Neuronal stem cell (in vitro differentiated cells): ENCODE measurements at regions not wholly inside any gene's neighbourhood (a gene's known extent, or its start where the extent isn't known, plus 50 kb on each side); places are given as distances from the start of the nearest gene placed in this dataset.

ENCODE experiments used
- DNase-seq: peaks from one replicate; pipeline ENCODE4 v3.0.0-alpha.2; 2013; ENCODE audit warnings: low spot score
- H2AFZ ChIP-seq: one replicate; pipeline ENCODE4 v1.6.1; 2013; ENCODE audit warnings: mild to moderate bottlenecking, low read length, inconsistent platforms
- H2AK5ac ChIP-seq: 2 replicates; pipeline ENCODE4 v1.6.1; 2013; ENCODE audit warnings: low read depth, mild to moderate bottlenecking, inconsistent platforms, low read length, moderate library complexity, mixed read lengths
- H2BK120ac ChIP-seq: 2 replicates; pipeline ENCODE4 v1.6.1; 2013; ENCODE audit warnings: low read depth, mild to moderate bottlenecking, inconsistent platforms, low read length, moderate library complexity, mixed read lengths
- H2BK12ac ChIP-seq: one replicate; pipeline ENCODE4 v1.6.1; 2013; ENCODE audit warnings: low read length, inconsistent platforms
- H2BK15ac ChIP-seq: 2 replicates; pipeline ENCODE4 v1.6.1; 2013; ENCODE audit warnings: mild to moderate bottlenecking, low read length, inconsistent platforms, mixed read lengths
- H2BK5ac ChIP-seq: one replicate; pipeline ENCODE4 v1.6.1; 2013; ENCODE audit warnings: inconsistent platforms, mild to moderate bottlenecking, low read length, moderate library complexity
- H3K14ac ChIP-seq: one replicate; pipeline ENCODE4 v1.6.1; 2013; ENCODE audit warnings: low read length, inconsistent platforms
- H3K18ac ChIP-seq: 2 replicates; pipeline ENCODE4 v1.6.1; 2013; ENCODE audit warnings: low read length, inconsistent platforms
- H3K23ac ChIP-seq: 2 replicates; pipeline ENCODE4 v1.6.1; 2013; ENCODE audit warnings: low read depth, mild to moderate bottlenecking, mixed read lengths, low read length, inconsistent platforms; ENCODE audit not compliant: poor library complexity
- H3K27ac ChIP-seq: replicated peaks from 3 replicates; pipeline ENCODE4 v1.5.1; 2013; ENCODE audit warnings: low read length, inconsistent platforms
- H3K27me3 ChIP-seq, 3 experiments: 2 replicates each; pipeline ENCODE4 v1.6.1; 2013; ENCODE audit warnings: low read length in 3 of 3, mild to moderate bottlenecking in 2 of 3, inconsistent platforms in 1 of 3, low read depth in 1 of 3, mixed read lengths in 1 of 3, moderate library complexity in 1 of 3; ENCODE audit not compliant: control insufficient read depth in 3 of 3, insufficient read depth in 3 of 3
- H3K36me3 ChIP-seq, 2 donors: replicated peaks in 1 of 2; 2 replicates each; pipeline ENCODE4 v1.6.1; 2013; ENCODE audit warnings: low read length in 2 of 2; ENCODE audit not compliant: control insufficient read depth in 2 of 2, insufficient read depth in 2 of 2
- H3K4ac ChIP-seq: 2 replicates; pipeline ENCODE4 v1.6.1; 2013; ENCODE audit warnings: inconsistent platforms, mild to moderate bottlenecking, low read length, moderate library complexity
- H3K4me1 ChIP-seq, 2 donors: 1 replicate in 1 of 2; 2 replicates in 1 of 2; pipeline ENCODE4 v1.6.1; 2013; ENCODE audit warnings: low read length in 2 of 2, low read depth in 1 of 2; ENCODE audit not compliant: control insufficient read depth in 2 of 2, insufficient read depth in 1 of 2
- H3K4me2 ChIP-seq: one replicate; pipeline ENCODE4 v1.6.1; 2013; ENCODE audit warnings: mild to moderate bottlenecking, low read length, inconsistent platforms; ENCODE audit not compliant: insufficient read depth, poor library complexity, severe bottlenecking
- H3K4me3 ChIP-seq, 2 donors: 2 replicates each; pipeline ENCODE4 v1.5.1; 2013; ENCODE audit warnings: low read length in 2 of 2, mild to moderate bottlenecking in 2 of 2, inconsistent platforms in 1 of 2, moderate library complexity in 1 of 2
- H3K79me1 ChIP-seq: one replicate; pipeline ENCODE4 v1.6.1; 2013; ENCODE audit warnings: low read depth, mild to moderate bottlenecking, inconsistent platforms, low read length, moderate library complexity
- H3K9ac ChIP-seq: one replicate; pipeline ENCODE4 v1.6.1; 2013; ENCODE audit warnings: mild to moderate bottlenecking, low read depth, low read length, inconsistent platforms; ENCODE audit not compliant: poor library complexity
- H3K9me3 ChIP-seq, 2 donors: replicated peaks in 1 of 2; 2 replicates each; pipeline versions ENCODE3 to v1.6.1; 2013; ENCODE audit warnings: low read length in 2 of 2, mild to moderate bottlenecking in 2 of 2, inconsistent platforms in 1 of 2, low read depth in 1 of 2, mixed read lengths in 1 of 2, moderate library complexity in 1 of 2; ENCODE audit not compliant: control insufficient read depth in 2 of 2, insufficient read depth in 1 of 2
- H4K8ac ChIP-seq: one replicate; pipeline ENCODE4 v1.6.1; 2013; ENCODE audit warnings: low read depth, mild to moderate bottlenecking, inconsistent platforms, low read length, moderate library complexity
- H4K91ac ChIP-seq: one replicate; pipeline ENCODE4 v1.6.1; 2013; ENCODE audit warnings: low read length, low read depth, mild to moderate bottlenecking, inconsistent platforms; ENCODE audit not compliant: poor library complexity
- WGBS, 2 donors: extraction: QIAGEN DNeasy Blood & Tissue Kit; methylation state at CpG; one replicate each; pipeline ENCODE4 v1.1.7; 2013; ENCODE audit warnings: missing lambda C conversion rate in 2 of 2, mixed read lengths in 1 of 2; ENCODE audit not compliant: insufficient read length in 2 of 2, insufficient replicate concordance in 1 of 2; ENCODE audit errors: extremely low coverage in 2 of 2; 5-methylcytosine and 5-hydroxymethylcytosine counted together

GRCh38 chr14:83611491-83611890 is 1918.5 kb upstream of the FLRT2 start:
- no peak overlapping the region for H2AFZ ChIP-seq
- no peak overlapping the region for H2BK12ac ChIP-seq
- H4K91ac ChIP-seq = no peak overlapping the region
- no peak overlapping the region for H2BK15ac ChIP-seq
- no peak overlapping the region for H3K18ac ChIP-seq
- H3K14ac ChIP-seq = no peak overlapping the region
- no peak overlapping the region for H2BK120ac ChIP-seq
- H3K4ac ChIP-seq = no peak overlapping the region
- no peaks in the 10 kb centered on the region for H3K79me1 ChIP-seq
- H3K23ac ChIP-seq = no peak overlapping the region
- no peak for DNase-seq
- no peak overlapping the region for H4K8ac ChIP-seq
- H3K4me1 ChIP-seq = no peaks in the 10 kb centered on the region
- H3K4me2 ChIP-seq = no peak overlapping the region
- H2AK5ac ChIP-seq = no peak overlapping the region
- H3K27me3 ChIP-seq = no peaks in the 10 kb centered on the region
- no peaks in the 10 kb centered on the region for H3K36me3 ChIP-seq
- H3K4me3 ChIP-seq = no peak overlapping the region
- no peak overlapping the region for H3K27ac ChIP-seq
- no peaks in the 10 kb centered on the region for H3K9me3 ChIP-seq
- H2BK5ac ChIP-seq = no peak overlapping the region
- WGBS, 2 donors = no CpG with 5 or more reads among the region's 4 CpGs
- no peak overlapping the region for H3K9ac ChIP-seq

- no peak overlapping the region for H3K27ac ChIP-seq
- no peak overlapping the region for H2BK120ac ChIP-seq
- H2BK5ac ChIP-seq = no peak overlapping the region
- H4K91ac ChIP-seq = no peak overlapping the region
- no peak overlapping the region for H4K8ac ChIP-seq
- no peaks in the 10 kb centered on the region for H3K27me3 ChIP-seq
- no peaks in the 10 kb centered on the region for H3K79me1 ChIP-seq
- H3K23ac ChIP-seq = no peak overlapping the region
- H3K4ac ChIP-seq = no peak overlapping the region
- H2BK12ac ChIP-seq = no peak overlapping the region
- no peak overlapping the region for H3K14ac ChIP-seq
- H3K36me3 ChIP-seq = no peaks in the 10 kb centered on the region
- H3K4me1 ChIP-seq = no peaks in the 10 kb centered on the region
- H3K18ac ChIP-seq = no peak overlapping the region
- H3K4me2 ChIP-seq = no peak overlapping the region
- no peak overlapping the region for H2AFZ ChIP-seq
- DNase-seq = no peak
- H3K9me3 ChIP-seq = no peaks in the 10 kb centered on the region
- H3K9ac ChIP-seq = no peak overlapping the region
- no peak overlapping the region for H3K4me3 ChIP-seq
- H2AK5ac ChIP-seq = no peak overlapping the region
- H2BK15ac ChIP-seq = no peak overlapping the region
Measured at GRCh38 chr14:83611906-83612390, 1918.0 kb upstream of the FLRT2 start.

- Histone ChIP-seq H3K9ac (no peak overlapping the region), H3K36me3 (no peaks in the 10 kb centered on the region), H3K18ac (no peak overlapping the region), H3K27me3 (no peaks in the 10 kb centered on the region), H2BK5ac (no peak overlapping the region), H3K14ac (no peak overlapping the region), H3K4me3 (no peak overlapping the region), H3K9me3 (no peaks in the 10 kb centered on the region), H3K4me1 (no peaks in the 10 kb centered on the region), H4K91ac (no peak overlapping the region), H3K23ac (no peak overlapping the region), H2BK120ac (no peak overlapping the region), H2AK5ac (no peak overlapping the region), H3K4me2 (no peak overlapping the region), H3K27ac (no peak overlapping the region), H2BK12ac (no peak overlapping the region), H2AFZ (no peak overlapping the region), H3K4ac (no peak overlapping the region), H2BK15ac (no peak overlapping the region), H3K79me1 (no peaks in the 10 kb centered on the region), H4K8ac (no peak overlapping the region)
- no peak for DNase-seq
- WGBS, 2 donors = 100% methylated on average over 1 of the region's 5 CpGs; no CpG with 5 or more reads in 1 of the 2 donors
Measured at GRCh38 chr14:83614956-83615355, 1915.0 kb upstream of the FLRT2 start.

- no peak overlapping the region for H2AK5ac ChIP-seq
- no peak overlapping the region for H3K18ac ChIP-seq
- H3K79me1 ChIP-seq = no peaks in the 10 kb centered on the region
- H3K23ac ChIP-seq = no peak overlapping the region
- no peak overlapping the region for H2BK12ac ChIP-seq
- no peak overlapping the region for H3K4me3 ChIP-seq
- no peak overlapping the region for H3K9ac ChIP-seq
- H2BK120ac ChIP-seq = no peak overlapping the region
- no peak overlapping the region for H2BK15ac ChIP-seq
- no peaks in the 10 kb centered on the region for H3K27me3 ChIP-seq
- no peak for DNase-seq
- H2AFZ ChIP-seq = no peak overlapping the region
- H3K14ac ChIP-seq = no peak overlapping the region
- H3K27ac ChIP-seq = no peak overlapping the region
- no peak overlapping the region for H3K4ac ChIP-seq
- no CpG with 5 or more reads among the region's 1 CpG for WGBS, 2 donors
- H4K8ac ChIP-seq = no peak overlapping the region
- no peak overlapping the region for H3K4me2 ChIP-seq
- H4K91ac ChIP-seq = no peak overlapping the region
- no peaks in the 10 kb centered on the region for H3K4me1 ChIP-seq
- H2BK5ac ChIP-seq = no peak overlapping the region
- H3K9me3 ChIP-seq = no peaks in the 10 kb centered on the region
- H3K36me3 ChIP-seq = no peaks in the 10 kb centered on the region
Measured at GRCh38 chr14:83624541-83624940, 1905.4 kb upstream of the FLRT2 start.
